CD4-positive, alpha-beta T cell (primary cell): ENCODE measurements at regions not wholly inside any gene's neighbourhood (a gene's known extent, or its start where the extent isn't known, plus 50 kb on each side); places are given as distances from the start of the nearest gene placed in this dataset.

Experiments used
- ATAC-seq: fragments of 200-7000 bp; cut with Tn5 transposase; one replicate; pipeline ENCODE4 v1.10.0; 2022; ENCODE audit warnings: mild to moderate bottlenecking; ENCODE audit not compliant: poor library complexity
- CTCF ChIA-PET: fragments of 350-600 bp; sonication (Branson Sonifier 250); formaldehyde crosslinking; loops from one replicate; lab custom pipeline; 2021; ENCODE audit warnings: antibody characterized with exemption, inconsistent platforms; lab: Charles Lee
- POLR2A ChIA-PET: fragments of 350-600 bp; sonication (Branson Sonifier 250); formaldehyde crosslinking; loops from one replicate; lab custom pipeline; 2021; ENCODE audit warnings: antibody characterized with exemption, inconsistent platforms; lab: Charles Lee
- DNase-seq, 14 experiments: peaks; one replicate each; pipeline ENCODE4 v3.0.0-alpha.2; 2013 to 2020; ENCODE audit warnings: mixed read lengths in 2 of 14
- H3K27ac ChIP-seq, 2 donors: one replicate each; pipeline versions ENCODE4 v1.5.1 to v1.7.0; 2013; ENCODE audit warnings: low read length in 2 of 2, low read depth in 1 of 2, mild to moderate bottlenecking in 1 of 2
- H3K27me3 ChIP-seq, 2 experiments: 1 replicate in 1 of 2; 2 replicates in 1 of 2; pipeline versions ENCODE4 v1.6.1 to v1.7.0; 2013; ENCODE audit warnings: low read length in 2 of 2, control low read depth in 1 of 2, mild to moderate bottlenecking in 1 of 2, moderate library complexity in 1 of 2; ENCODE audit not compliant: insufficient read depth in 2 of 2, control insufficient read depth in 1 of 2
- H3K36me3 ChIP-seq: one replicate; pipeline ENCODE4 v1.6.1; 2013; ENCODE audit warnings: low read length, control low read depth; ENCODE audit not compliant: insufficient read depth
- H3K4me1 ChIP-seq: one replicate; pipeline ENCODE4 v1.6.1; 2013; ENCODE audit warnings: low read length, control low read depth; ENCODE audit not compliant: insufficient read depth
- H3K4me3 ChIP-seq: one replicate; pipeline ENCODE4 v1.5.1; 2013; ENCODE audit warnings: mild to moderate bottlenecking, low read length, moderate library complexity
- H3K9me3 ChIP-seq, 2 experiments: 1 replicate in 1 of 2; 2 replicates in 1 of 2; pipeline versions ENCODE4 v1.6.1 to v1.7.0; 2013; ENCODE audit warnings: low read length in 2 of 2, mild to moderate bottlenecking in 2 of 2, control low read depth in 1 of 2, moderate library complexity in 1 of 2; ENCODE audit not compliant: control insufficient read depth in 1 of 2, insufficient read depth in 1 of 2
- H3K27ac Mint-ChIP-seq: one replicate; pipeline ENCODE4 v1.8.0; 2020; ENCODE audit warnings: mixed read lengths
- H3K27me3 Mint-ChIP-seq: one replicate; pipeline ENCODE4 v1.8.0; 2021; ENCODE audit warnings: mixed read lengths
- H3K36me3 Mint-ChIP-seq: one replicate; pipeline ENCODE4 v1.8.0; 2021; ENCODE audit warnings: low read depth, mixed read lengths
- H3K4me1 Mint-ChIP-seq: one replicate; pipeline ENCODE4 v1.8.0; 2021; ENCODE audit warnings: low read depth, mixed read lengths
- H3K4me3 Mint-ChIP-seq: one replicate; pipeline ENCODE4 v1.8.0; 2020; ENCODE audit warnings: mild to moderate bottlenecking, mixed read lengths
- H3K9me3 Mint-ChIP-seq: one replicate; pipeline ENCODE4 v1.8.0; 2020; ENCODE audit warnings: mixed read lengths
- CTCF ChIP-seq: fragments of 200-600 bp; IDR thresholded peaks from one replicate; pipeline ENCODE4 v1.8.0; 2022; ENCODE audit warnings: antibody characterized with exemption, mild to moderate bottlenecking
- intact Hi-C, 2 experiments: fragments of 100-400 bp; cut with DNase I in 1 of 2; cut with micrococcal nuclease in 1 of 2; formaldehyde crosslinking; loops; one replicate each; pipeline versions ENCODE4 v1.15.1 to v1.9.0; 2023 to 2025; cut with DNase I, micrococcal nuclease

- CTCF ChIA-PET, result no interaction called here
- Histone ChIP-seq H3K9me3 (peaks cover 0 to 7% of the 10 kb centered on the region in 2 experiments), H3K27me3 (no peaks in the 10 kb centered on the region), H3K36me3 (no peaks in the 10 kb centered on the region), H3K4me1 (no peaks in the 10 kb centered on the region), H3K4me3 (no peak overlapping the region), H3K27ac (no peak overlapping the region)
- DNase-seq (no peak), ATAC-seq (no peak)
- Mint-ChIP-seq H3K27ac (no peak overlapping the region), H3K4me3 (no peak overlapping the region), H3K9me3 (no peaks in the 10 kb centered on the region), H3K27me3 (no peaks in the 10 kb centered on the region), H3K36me3 (no peaks in the 10 kb centered on the region), H3K4me1 (no peaks in the 10 kb centered on the region)
- no peak for TF ChIP-seq CTCF
- intact Hi-C loops, result no loop called here
- POLR2A ChIA-PET, result no interaction called here
These were observed 1523.8 kb upstream of the CADM2 start for GRCh38 chr3:83434880-83435587.

GRCh38 chr3:83438188-83438587 is 1520.6 kb upstream of the CADM2 start:
- ATAC-seq, result no peak
- intact Hi-C loops, result no loop called here
- no peaks in the 10 kb centered on the region for H3K27me3 ChIP-seq
- peaks cover 10% of the 10 kb centered on the region for H3K9me3 Mint-ChIP-seq
- ChIA-PET CTCF (no interaction called here), POLR2A (no interaction called here)
- no peaks in the 10 kb centered on the region for H3K36me3 Mint-ChIP-seq
- no peak for DNase-seq
- no peaks in the 10 kb centered on the region for H3K36me3 ChIP-seq
- H3K4me1 Mint-ChIP-seq, result no peaks in the 10 kb centered on the region
- H3K27ac Mint-ChIP-seq, result no peak overlapping the region
- no peak overlapping the region for H3K4me3 ChIP-seq
- H3K4me3 Mint-ChIP-seq, result no peak overlapping the region
- no peaks in the 10 kb centered on the region for H3K27me3 Mint-ChIP-seq
- no peak overlapping the region for H3K27ac ChIP-seq
- no peaks in the 10 kb centered on the region for H3K4me1 ChIP-seq
- TF ChIP-seq CTCF, result no peak
- peaks cover 0 to 7% of the 10 kb centered on the region in 2 experiments for H3K9me3 ChIP-seq

GRCh38 chr3:83453056-83453455 is 1505.7 kb upstream of the CADM2 start:
- H3K36me3 ChIP-seq, result no peaks in the 10 kb centered on the region
- no peaks in the 10 kb centered on the region for H3K27me3 ChIP-seq
- H3K9me3 Mint-ChIP-seq, result peaks cover 9% of the 10 kb centered on the region
- no peak overlapping the region for H3K4me3 Mint-ChIP-seq
- no peak overlapping the region for H3K27ac Mint-ChIP-seq
- no peak for DNase-seq
- no peak overlapping the region for H3K4me3 ChIP-seq
- POLR2A ChIA-PET, result no interaction called here
- H3K4me1 ChIP-seq, result no peaks in the 10 kb centered on the region
- H3K27me3 Mint-ChIP-seq, result no peaks in the 10 kb centered on the region
- no peaks in the 10 kb centered on the region for H3K36me3 Mint-ChIP-seq
- CTCF ChIA-PET, result no interaction called here
- intact Hi-C loops, result no loop called here
- TF ChIP-seq CTCF, result no peak
- ATAC-seq, result no peak
- H3K27ac ChIP-seq, result no peak overlapping the region
- peaks cover 0 to 3% of the 10 kb centered on the region in 2 experiments for H3K9me3 ChIP-seq
- no peaks in the 10 kb centered on the region for H3K4me1 Mint-ChIP-seq
